GM12891 (cell line): ENCODE measurements at regions not wholly inside any gene's neighbourhood (a gene's known extent, or its start where the extent isn't known, plus 50 kb on each side); places are given as distances from the start of the nearest gene placed in this dataset.

Experiments
- POLR2A ChIP-seq: IDR thresholded peaks from 2 replicates; pipeline ENCODE4 v1.6.1; 2011; ENCODE audit warnings: low read depth, low read length, control low read depth
- POLR2AphosphoS5 ChIP-seq: IDR thresholded peaks from 2 replicates; pipeline ENCODE4 v1.6.1; 2011; ENCODE audit warnings: low read depth, low read length, control low read depth
- POU2F2 ChIP-seq: IDR thresholded peaks from 2 replicates; pipeline ENCODE4 v1.6.1; 2011; ENCODE audit warnings: low read depth, mild to moderate bottlenecking, control low read depth, low read length, moderate library complexity
- SPI1 ChIP-seq: IDR thresholded peaks from 2 replicates; pipeline ENCODE4 v1.6.1; 2011; ENCODE audit warnings: low read depth, low read length, control low read depth
- TAF1 ChIP-seq: IDR thresholded peaks from 2 replicates; pipeline ENCODE4 v1.6.1; 2011; ENCODE audit warnings: low read depth, low read length, control low read depth

GRCh38 chrX:98067611-98068010 is 1183.9 kb downstream of the RPA4 start:
- TF ChIP-seq POLR2A (no peak), SPI1 (no peak), POLR2AphosphoS5 (no peak), TAF1 (no peak), POU2F2 (no peak)
